PC-3 (cell line): ENCODE measurements at regions not wholly inside any gene's neighbourhood (a gene's known extent, or its start where the extent isn't known, plus 50 kb on each side); places are given as distances from the start of the nearest gene placed in this dataset.
A peak's percentile ranks its signal among the peaks of the same experiment; 100 is the strongest.

ENCODE experiments used
- ATAC-seq: fragments of 200-7000 bp; cut with Tn5 transposase; 2 replicates; pipeline ENCODE4 v1.9.1; 2020; ENCODE audit warnings: mild to moderate bottlenecking, moderate library complexity
- BruUV-seq: library from RNA; stranded (reverse); fragments of 400-500 nt; replicated peaks from 2 replicates; lab custom pipeline; 2021; lab: Mats Ljungman, UMichigan
- CTCF ChIA-PET: fragments of 300-600 bp; sonication (Branson Sonifier 250); formaldehyde crosslinking; loops from one replicate; lab custom pipeline; 2022; ENCODE audit warnings: antibody characterized with exemption; lab: Charles Lee
- POLR2A ChIA-PET: fragments of 300-600 bp; sonication (Branson Sonifier 250); formaldehyde crosslinking; loops from one replicate; lab custom pipeline; 2022; ENCODE audit warnings: antibody characterized with exemption; ENCODE audit not compliant: unreplicated experiment; lab: Charles Lee
- DNase-seq: peaks from one replicate; pipeline ENCODE4 v3.0.0-alpha.2; 2015
- H2AFZ ChIP-seq: fragments of 300-600 bp; sonication (generic); 2 replicates; pipeline ENCODE4 v1.6.0; 2016; ENCODE audit warnings: antibody characterized with exemption, low read length
- H3F3A ChIP-seq: fragments of 300-600 bp; sonication (generic); one replicate; pipeline ENCODE4 v1.6.0; 2017; ENCODE audit warnings: antibody characterized with exemption, low read length, control low read depth, mild to moderate bottlenecking; ENCODE audit not compliant: unreplicated experiment
- H3K27ac ChIP-seq: fragments of 300-600 bp; sonication (generic); 2 replicates; pipeline ENCODE4 v1.5.1; 2016; ENCODE audit warnings: mild to moderate bottlenecking, low read length
- H3K27me3 ChIP-seq: fragments of 300-600 bp; sonication (generic); 2 replicates; pipeline ENCODE4 v1.6.1; 2016; ENCODE audit warnings: low read length, mixed read lengths
- H3K36me3 ChIP-seq: fragments of 300-600 bp; sonication (generic); 2 replicates; pipeline ENCODE4 v1.6.1; 2016; ENCODE audit warnings: low read depth, mixed run types, low read length, mixed read lengths
- H3K4me1 ChIP-seq: fragments of 300-600 bp; sonication (generic); 2 replicates; pipeline ENCODE4 v1.5.1; 2016; ENCODE audit warnings: low read length; ENCODE audit not compliant: insufficient read depth
- H3K4me2 ChIP-seq: fragments of 300-600 bp; sonication (generic); 2 replicates; pipeline ENCODE4 v1.6.0; 2016; ENCODE audit warnings: low read length
- H3K4me3 ChIP-seq: fragments of 300-600 bp; sonication (generic); 2 replicates; pipeline ENCODE4 v1.5.1; 2016; ENCODE audit warnings: mild to moderate bottlenecking, low read length, mixed read lengths
- H3K79me2 ChIP-seq: fragments of 300-600 bp; sonication (generic); 2 replicates; pipeline ENCODE4 v1.6.1; 2017; ENCODE audit warnings: low read length, mixed read lengths
- H3K9ac ChIP-seq: fragments of 300-600 bp; sonication (generic); 2 replicates; pipeline ENCODE4 v1.6.0; 2016; ENCODE audit warnings: mild to moderate bottlenecking, low read length
- H3K9me2 ChIP-seq: fragments of 300-600 bp; sonication (generic); replicated peaks from 2 replicates; pipeline ENCODE4 v1.6.1; 2016; ENCODE audit warnings: mixed run types, low read length, mixed read lengths
- H3K9me3 ChIP-seq: fragments of 300-600 bp; sonication (generic); 2 replicates; pipeline ENCODE4 v1.6.1; 2016; ENCODE audit warnings: low read length, mixed read lengths
- H4K20me1 ChIP-seq: fragments of 300-600 bp; sonication (generic); 2 replicates; pipeline ENCODE4 v1.6.1; 2016; ENCODE audit warnings: low read length, mixed read lengths
- EZH2 ChIP-seq: fragments of 300-600 bp; sonication (generic); IDR thresholded peaks from one replicate; pipeline ENCODE4 v1.6.1; 2017; ENCODE audit warnings: antibody characterized with exemption, mild to moderate bottlenecking, low read length; ENCODE audit not compliant: unreplicated experiment
- EZH2phosphoT487 ChIP-seq: fragments of 300-600 bp; sonication (generic); IDR thresholded peaks from 2 replicates; pipeline ENCODE4 v1.6.1; 2018; ENCODE audit warnings: mild to moderate bottlenecking, antibody characterized with exemption, low read length, borderline replicate concordance
- intact Hi-C: fragments of 100-400 bp; cut with micrococcal nuclease; formaldehyde crosslinking; loops from 2 replicates; pipeline ENCODE4 v1.9.0; 2023
- TF ChIP-seq, protein P1 (sequence below): fragments of 300-600 bp; sonication (generic); conservative IDR thresholded peaks from 2 replicates; pipeline ENCODE4 v1.5.1; 2017; ENCODE audit warnings: antibody characterized with exemption, low read depth, mild to moderate bottlenecking, low read length

DNA sequence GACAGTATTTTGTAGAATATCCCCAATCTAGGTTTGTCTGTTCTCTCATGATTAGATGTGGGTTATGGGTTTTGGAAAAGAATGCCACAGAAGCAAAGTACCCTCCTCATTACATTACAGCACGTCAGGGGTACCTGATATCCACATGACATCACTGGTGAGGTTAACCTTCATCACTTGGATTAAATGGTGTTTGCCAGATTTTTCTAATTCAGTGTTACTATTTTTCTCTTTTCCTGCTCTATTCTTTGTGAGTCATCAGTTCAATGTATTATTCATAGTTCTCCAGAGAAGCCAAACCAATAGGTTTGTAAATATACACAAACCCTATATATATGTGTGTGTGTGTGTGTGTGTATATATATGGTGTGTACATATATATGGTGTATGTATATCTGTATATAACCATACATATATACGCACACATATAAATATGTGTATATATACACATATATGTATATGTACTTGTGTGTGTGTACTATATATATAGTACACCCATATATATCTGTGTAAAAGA lies 131.4 kb downstream of the LMNTD1 start:
- Histone ChIP-seq H3F3A (no peaks in the 10 kb centered on the region), H2AFZ (no peak overlapping the region), H3K9me3 (no peaks in the 10 kb centered on the region), H3K79me2 (no peaks in the 10 kb centered on the region), H3K9me2 (no peaks in the 10 kb centered on the region), H4K20me1 (no peaks in the 10 kb centered on the region), H3K27me3 (no peaks in the 10 kb centered on the region), H3K9ac (no peak overlapping the region), H3K4me1 (peaks cover 6% of the 10 kb centered on the region; the same call in 1 of the 2 replicates), H3K4me3 (no peak overlapping the region), H3K27ac (no peak overlapping the region), H3K36me3 (no peaks in the 10 kb centered on the region), H3K4me2 (no peak overlapping the region)
- DNase-seq (peak; percentile 26), ATAC-seq (peak; percentile 58)
- no TSS peak for BruUV-seq
- TF ChIP-seq, protein P1, sequence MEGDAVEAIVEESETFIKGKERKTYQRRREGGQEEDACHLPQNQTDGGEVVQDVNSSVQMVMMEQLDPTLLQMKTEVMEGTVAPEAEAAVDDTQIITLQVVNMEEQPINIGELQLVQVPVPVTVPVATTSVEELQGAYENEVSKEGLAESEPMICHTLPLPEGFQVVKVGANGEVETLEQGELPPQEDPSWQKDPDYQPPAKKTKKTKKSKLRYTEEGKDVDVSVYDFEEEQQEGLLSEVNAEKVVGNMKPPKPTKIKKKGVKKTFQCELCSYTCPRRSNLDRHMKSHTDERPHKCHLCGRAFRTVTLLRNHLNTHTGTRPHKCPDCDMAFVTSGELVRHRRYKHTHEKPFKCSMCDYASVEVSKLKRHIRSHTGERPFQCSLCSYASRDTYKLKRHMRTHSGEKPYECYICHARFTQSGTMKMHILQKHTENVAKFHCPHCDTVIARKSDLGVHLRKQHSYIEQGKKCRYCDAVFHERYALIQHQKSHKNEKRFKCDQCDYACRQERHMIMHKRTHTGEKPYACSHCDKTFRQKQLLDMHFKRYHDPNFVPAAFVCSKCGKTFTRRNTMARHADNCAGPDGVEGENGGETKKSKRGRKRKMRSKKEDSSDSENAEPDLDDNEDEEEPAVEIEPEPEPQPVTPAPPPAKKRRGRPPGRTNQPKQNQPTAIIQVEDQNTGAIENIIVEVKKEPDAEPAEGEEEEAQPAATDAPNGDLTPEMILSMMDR = no peak
- TF ChIP-seq EZH2 (no peak), EZH2phosphoT487 (no peak)
- ChIA-PET POLR2A (no interaction called here), CTCF (no interaction called here)
- intact Hi-C loops = no loop called here

DNA sequence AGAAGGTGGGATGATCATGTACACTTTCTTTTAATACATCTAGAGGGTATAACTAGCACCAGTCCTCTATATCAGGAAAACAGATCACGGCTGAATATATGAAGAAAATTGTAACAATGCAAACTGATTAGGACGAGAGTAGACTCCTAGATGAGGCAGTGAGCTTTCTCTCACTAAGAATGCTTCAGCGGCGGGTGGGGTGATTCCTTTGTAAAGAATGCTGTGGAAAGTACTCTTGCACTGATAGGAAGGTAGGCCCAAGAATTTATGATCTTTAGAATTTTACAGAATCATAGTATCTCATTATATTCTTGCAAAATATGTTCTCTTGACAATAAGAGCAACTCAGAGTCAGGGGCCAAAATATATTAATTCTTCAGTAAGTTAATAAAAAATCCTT lies 133.0 kb downstream of the LMNTD1 start:
- Histone ChIP-seq H3K9me2 (no peaks in the 10 kb centered on the region), H3K4me2 (no peak overlapping the region), H3K27me3 (no peaks in the 10 kb centered on the region), H3K27ac (no peak overlapping the region), H3K9me3 (no peaks in the 10 kb centered on the region), H4K20me1 (no peaks in the 10 kb centered on the region), H3K4me3 (no peak overlapping the region), H3K79me2 (no peaks in the 10 kb centered on the region), H3K9ac (no peak overlapping the region), H3F3A (no peaks in the 10 kb centered on the region), H2AFZ (no peak overlapping the region), H3K36me3 (no peaks in the 10 kb centered on the region), H3K4me1 (peaks cover 6% of the 10 kb centered on the region; the same call in 1 of the 2 replicates)
- DNase-seq (no peak), ATAC-seq (no peak)
- POLR2A ChIA-PET = no interaction called here
- intact Hi-C loops = no loop called here
- TF ChIP-seq, protein P1 = no peak
- TF ChIP-seq EZH2 (no peak), EZH2phosphoT487 (no peak)
- CTCF ChIA-PET = no interaction called here
- BruUV-seq = no TSS peak

DNA sequence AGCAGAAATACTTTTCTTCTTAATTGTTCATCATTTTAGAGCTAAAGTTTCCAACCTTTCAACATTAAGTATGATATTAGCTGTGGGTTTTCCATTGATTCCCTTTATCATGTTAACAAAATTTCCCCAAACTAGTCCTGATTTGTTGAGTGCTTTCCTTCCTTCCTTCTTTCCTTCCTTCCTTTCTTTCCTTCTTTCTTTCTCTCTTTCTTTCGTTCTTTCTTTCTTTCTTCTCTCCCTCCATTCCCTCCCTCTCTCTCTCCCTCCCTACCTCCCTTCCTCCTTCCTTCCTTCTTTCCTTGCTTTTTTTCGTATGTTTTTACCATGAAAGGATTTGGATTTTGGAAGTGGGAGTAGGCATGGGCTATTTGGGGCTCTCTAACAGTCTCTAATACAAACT lies 133.5 kb downstream of the LMNTD1 start:
- CTCF ChIA-PET = no interaction called here
- H3K9ac ChIP-seq = no peak overlapping the region
- H3K27ac ChIP-seq = no peak overlapping the region
- no peak for ATAC-seq
- no peak overlapping the region for H2AFZ ChIP-seq
- DNase-seq = no peak
- no peak overlapping the region for H3K4me3 ChIP-seq
- H3K9me3 ChIP-seq = no peaks in the 10 kb centered on the region
- no peaks in the 10 kb centered on the region for H3K79me2 ChIP-seq
- peaks cover 6% of the 10 kb centered on the region; the same call in 1 of the 2 replicates for H3K4me1 ChIP-seq
- POLR2A ChIA-PET = no interaction called here
- no peaks in the 10 kb centered on the region for H3F3A ChIP-seq
- H3K4me2 ChIP-seq = no peak overlapping the region
- TF ChIP-seq, protein P1 = no peak
- TF ChIP-seq EZH2 = no peak
- intact Hi-C loops = no loop called here
- H4K20me1 ChIP-seq = no peaks in the 10 kb centered on the region
- no TSS peak for BruUV-seq
- no peaks in the 10 kb centered on the region for H3K9me2 ChIP-seq
- no peaks in the 10 kb centered on the region for H3K27me3 ChIP-seq
- no peaks in the 10 kb centered on the region for H3K36me3 ChIP-seq
